ENCODE measurements at regions not wholly inside any gene's neighbourhood (a gene's known extent, or its start where the extent isn't known, plus 50 kb on each side); places are given as distances from the start of the nearest gene placed in this dataset.

- TF ChIP-seq CHD7 (IDR thresholded peaks at IDR 0.05; ENCODE audit: insufficient replicate concordance, low read length) (no peak), CHD2 (IDR thresholded peaks at IDR 0.05; ENCODE audit: low read length) (no peak), GABPA (IDR thresholded peaks at IDR 0.05; ENCODE audit: borderline replicate concordance, insufficient read depth, low read length) (no peak)
These were observed 312.5 kb upstream of the PDGFD start (continued) for GRCh38 chr11:104476454-104476853.

All from H1 (cell line).